ENCODE measurements at regions not wholly inside any gene's neighbourhood (a gene's known extent, or its start where the extent isn't known, plus 50 kb on each side); places are given as distances from the start of the nearest gene placed in this dataset.

DNA sequence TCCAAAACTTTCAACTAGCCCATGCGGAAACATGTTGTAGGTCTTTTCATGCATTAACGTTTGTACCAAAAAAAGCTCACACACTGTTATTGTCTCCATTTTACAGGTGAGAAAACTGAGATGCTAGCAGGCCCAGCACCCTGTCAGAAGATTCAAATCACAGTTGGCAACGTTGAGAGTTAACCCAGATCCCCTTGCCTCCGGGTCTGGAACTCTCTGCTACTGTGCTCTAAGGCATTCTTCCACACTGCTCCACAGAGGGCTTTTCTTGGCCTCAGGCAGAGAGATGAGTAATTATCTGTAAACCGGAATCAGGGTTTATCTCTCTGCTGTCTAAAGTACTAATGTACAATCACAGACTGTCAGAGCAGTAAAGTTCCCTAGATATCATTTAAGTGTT, 186.0 kb upstream of the LPP start:
- Histone ChIP-seq H3K27me3 (ENCODE audit: control insufficient read depth, insufficient read depth, low read length) (no peaks in the 10 kb centered on the region), H3K36me3 (ENCODE audit: control insufficient read depth, insufficient read depth, low read length) (no peaks in the 10 kb centered on the region), H3K4me3 (ENCODE audit: low read depth, low read length) (no peak overlapping the region)
- TF ChIP-seq, protein P1, sequence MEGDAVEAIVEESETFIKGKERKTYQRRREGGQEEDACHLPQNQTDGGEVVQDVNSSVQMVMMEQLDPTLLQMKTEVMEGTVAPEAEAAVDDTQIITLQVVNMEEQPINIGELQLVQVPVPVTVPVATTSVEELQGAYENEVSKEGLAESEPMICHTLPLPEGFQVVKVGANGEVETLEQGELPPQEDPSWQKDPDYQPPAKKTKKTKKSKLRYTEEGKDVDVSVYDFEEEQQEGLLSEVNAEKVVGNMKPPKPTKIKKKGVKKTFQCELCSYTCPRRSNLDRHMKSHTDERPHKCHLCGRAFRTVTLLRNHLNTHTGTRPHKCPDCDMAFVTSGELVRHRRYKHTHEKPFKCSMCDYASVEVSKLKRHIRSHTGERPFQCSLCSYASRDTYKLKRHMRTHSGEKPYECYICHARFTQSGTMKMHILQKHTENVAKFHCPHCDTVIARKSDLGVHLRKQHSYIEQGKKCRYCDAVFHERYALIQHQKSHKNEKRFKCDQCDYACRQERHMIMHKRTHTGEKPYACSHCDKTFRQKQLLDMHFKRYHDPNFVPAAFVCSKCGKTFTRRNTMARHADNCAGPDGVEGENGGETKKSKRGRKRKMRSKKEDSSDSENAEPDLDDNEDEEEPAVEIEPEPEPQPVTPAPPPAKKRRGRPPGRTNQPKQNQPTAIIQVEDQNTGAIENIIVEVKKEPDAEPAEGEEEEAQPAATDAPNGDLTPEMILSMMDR (IDR thresholded peaks at IDR 0.05; ENCODE audit: insufficient read depth, low read length, severe bottlenecking), result no peak
- no peak for DNase-seq (ENCODE audit: low read depth)
- FAIRE-seq, result no peak

DNA sequence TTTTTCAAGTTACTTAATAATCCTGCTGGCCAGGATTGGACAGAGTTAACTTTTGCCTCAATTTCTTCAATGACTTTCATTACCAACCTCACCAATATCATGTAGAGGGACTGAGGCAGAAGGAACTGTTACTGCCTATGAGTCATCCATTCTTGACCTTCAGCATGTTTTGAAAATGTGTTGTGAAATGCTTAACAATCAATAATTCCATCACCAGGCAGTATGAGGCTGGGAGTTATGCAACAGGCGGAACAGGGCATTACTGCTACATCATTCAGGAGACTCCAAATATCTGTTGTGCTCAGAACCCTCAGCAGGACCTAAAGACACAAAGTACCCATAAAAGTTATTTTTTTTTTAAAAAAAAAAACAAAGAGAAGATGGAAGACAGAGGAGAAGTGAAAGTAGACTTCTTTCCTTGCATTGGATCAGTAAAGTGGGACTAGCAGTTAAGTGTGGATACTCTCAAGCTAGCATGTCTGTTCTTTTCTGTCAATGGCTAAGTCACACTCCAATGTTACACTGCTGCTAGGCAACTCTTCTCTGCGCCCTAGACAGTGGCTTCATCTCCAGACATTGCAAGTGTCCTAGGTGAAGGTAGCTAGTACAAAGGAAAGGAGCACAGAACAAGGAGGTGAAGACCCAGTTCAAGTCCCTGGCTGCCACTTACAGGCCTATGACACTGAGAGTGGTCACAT, 184.9 kb upstream of the LPP start:
- DNase-seq (ENCODE audit: low read depth), result peak; percentile 78
- H3K36me3 ChIP-seq (ENCODE audit: control insufficient read depth, insufficient read depth, low read length), result no peaks in the 10 kb centered on the region
- TF ChIP-seq, protein P1 (IDR thresholded peaks at IDR 0.05; ENCODE audit: insufficient read depth, low read length, severe bottlenecking), result no peak
- peak; percentile 43 for FAIRE-seq
- H3K4me3 ChIP-seq (ENCODE audit: low read depth, low read length), result no peak overlapping the region
- no peaks in the 10 kb centered on the region for H3K27me3 ChIP-seq (ENCODE audit: control insufficient read depth, insufficient read depth, low read length)

DNA sequence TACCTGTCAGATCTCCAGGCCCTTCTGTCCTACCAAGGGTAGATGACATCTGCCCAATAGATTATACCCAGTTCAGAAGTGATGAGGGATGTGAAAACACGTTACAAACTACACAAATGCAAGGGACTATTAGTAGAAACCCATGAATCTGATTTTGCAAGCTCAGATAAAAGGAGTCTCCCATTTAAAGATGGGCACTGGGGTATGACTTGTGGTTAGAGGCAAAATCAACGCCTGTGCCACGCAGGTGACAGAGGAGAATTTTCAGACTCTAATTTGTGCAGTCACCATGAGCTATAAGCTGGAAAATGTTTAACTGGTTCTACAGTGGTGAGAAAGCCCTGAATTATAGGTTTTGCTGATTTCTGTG, 184.4 kb upstream of the LPP start:
- TF ChIP-seq, protein P1 (IDR thresholded peaks at IDR 0.05; ENCODE audit: insufficient read depth, low read length, severe bottlenecking), result no peak
- FAIRE-seq, result no peak

DNA sequence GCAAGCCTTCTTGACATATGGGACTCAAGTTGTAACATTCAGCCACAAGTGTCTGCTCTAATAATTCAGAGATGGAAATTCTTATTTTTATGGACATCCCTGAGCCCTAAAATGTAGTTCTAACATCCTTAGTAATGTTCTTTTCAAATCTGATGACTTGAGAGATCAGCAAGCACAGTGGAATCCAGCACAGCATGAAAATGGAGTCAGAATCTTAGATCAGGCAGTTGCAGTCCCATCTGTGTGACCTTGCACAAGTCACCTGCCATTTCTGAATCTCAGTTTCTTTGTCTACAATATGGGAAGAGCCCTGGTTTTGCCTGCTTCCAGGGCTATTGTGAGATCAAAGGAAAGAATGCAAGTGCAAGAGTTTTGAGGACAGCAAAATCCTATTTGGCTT, 183.9 kb upstream of the LPP start:
- no peaks in the 10 kb centered on the region for H3K27me3 ChIP-seq (ENCODE audit: control insufficient read depth, insufficient read depth, low read length)
- TF ChIP-seq, protein P1 (IDR thresholded peaks at IDR 0.05; ENCODE audit: insufficient read depth, low read length, severe bottlenecking), result no peak
- DNase-seq (ENCODE audit: low read depth) (no peak), FAIRE-seq (no peak)
- no peaks in the 10 kb centered on the region for H3K36me3 ChIP-seq (ENCODE audit: control insufficient read depth, insufficient read depth, low read length)
- H3K4me3 ChIP-seq (ENCODE audit: low read depth, low read length), result no peak overlapping the region

More for the DNA sequence above, 184.4 kb upstream of the LPP start:
- no peak for DNase-seq (ENCODE audit: low read depth)
- Histone ChIP-seq H3K27me3 (ENCODE audit: control insufficient read depth, insufficient read depth, low read length) (no peaks in the 10 kb centered on the region), H3K36me3 (ENCODE audit: control insufficient read depth, insufficient read depth, low read length) (no peaks in the 10 kb centered on the region), H3K4me3 (ENCODE audit: low read depth, low read length) (no peak overlapping the region)

DNA sequence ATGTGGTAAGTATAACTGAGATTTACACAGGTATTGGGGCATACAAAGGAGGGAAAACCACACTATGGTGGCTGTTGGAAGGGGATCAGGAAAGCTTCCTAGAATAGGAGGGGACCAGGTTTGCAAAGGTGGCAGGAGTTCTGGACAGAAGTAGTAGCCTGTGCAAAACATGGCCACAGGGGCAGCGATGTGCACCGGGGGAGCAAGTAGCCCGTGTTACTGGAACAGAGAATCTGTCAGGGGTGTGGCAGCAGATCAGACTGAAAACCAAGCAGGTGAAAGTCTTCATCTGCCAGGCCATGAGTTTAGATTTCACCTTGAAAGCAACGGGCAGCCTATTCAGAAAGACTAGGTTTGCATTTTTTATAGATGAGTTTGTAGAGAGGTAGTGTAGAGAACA, 182.3 kb upstream of the LPP start:
- no peak for FAIRE-seq
- TF ChIP-seq, protein P1 (IDR thresholded peaks at IDR 0.05; ENCODE audit: insufficient read depth, low read length, severe bottlenecking), result no peak
- DNase-seq (ENCODE audit: low read depth), result no peak
- H3K36me3 ChIP-seq (ENCODE audit: control insufficient read depth, insufficient read depth, low read length), result no peaks in the 10 kb centered on the region
- H3K27me3 ChIP-seq (ENCODE audit: control insufficient read depth, insufficient read depth, low read length), result no peaks in the 10 kb centered on the region
- H3K4me3 ChIP-seq (ENCODE audit: low read depth, low read length), result no peak overlapping the region

DNA sequence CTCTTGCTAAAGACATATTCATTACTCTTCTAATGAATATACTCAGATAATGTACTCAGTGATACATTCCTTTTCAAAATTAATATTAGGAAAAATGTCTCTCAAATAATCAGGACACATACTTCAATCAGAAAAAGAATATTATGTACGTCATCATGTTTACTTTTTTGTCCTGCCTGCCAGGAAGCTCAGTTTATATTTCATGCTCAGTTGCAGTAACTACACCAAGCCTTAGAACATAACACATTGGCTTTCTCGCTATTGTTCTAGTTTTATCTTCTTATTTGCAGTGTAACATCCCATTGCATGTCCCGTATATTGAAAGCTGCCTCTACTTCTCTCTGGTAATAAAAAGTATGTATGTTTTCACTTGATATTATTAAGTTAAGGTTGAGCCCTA, 181.5 kb upstream of the LPP start:
- Histone ChIP-seq H3K4me3 (ENCODE audit: low read depth, low read length) (no peak overlapping the region), H3K36me3 (ENCODE audit: control insufficient read depth, insufficient read depth, low read length) (no peaks in the 10 kb centered on the region), H3K27me3 (ENCODE audit: control insufficient read depth, insufficient read depth, low read length) (no peaks in the 10 kb centered on the region)
- no peak for DNase-seq (ENCODE audit: low read depth)
- no peak for FAIRE-seq
- TF ChIP-seq, protein P1 (IDR thresholded peaks at IDR 0.05; ENCODE audit: insufficient read depth, low read length, severe bottlenecking), result no peak
